NB4 (cell line): ENCODE measurements at regions not wholly inside any gene's neighbourhood (a gene's known extent, or its start where the extent isn't known, plus 50 kb on each side); places are given as distances from the start of the nearest gene placed in this dataset.

Experiments
- MYC ChIP-seq: IDR thresholded peaks from 2 replicates; pipeline ENCODE4 v1.6.1; 2011; ENCODE audit warnings: low read depth, low read length
- POLR2A ChIP-seq: IDR thresholded peaks from 2 replicates; pipeline ENCODE4 v1.6.1; 2011; ENCODE audit warnings: mild to moderate bottlenecking; ENCODE audit not compliant: insufficient read length; ENCODE audit errors: extremely low read depth
- TF ChIP-seq, protein P1 (sequence below): IDR thresholded peaks from one replicate; pipeline ENCODE4 v1.5.1; 2012; ENCODE audit warnings: low read depth, low read length

GRCh38 chr13:97695684-97696083 lies 257.8 kb upstream of the IPO5 start:
- TF ChIP-seq POLR2A, result no peak
- TF ChIP-seq, protein P1, sequence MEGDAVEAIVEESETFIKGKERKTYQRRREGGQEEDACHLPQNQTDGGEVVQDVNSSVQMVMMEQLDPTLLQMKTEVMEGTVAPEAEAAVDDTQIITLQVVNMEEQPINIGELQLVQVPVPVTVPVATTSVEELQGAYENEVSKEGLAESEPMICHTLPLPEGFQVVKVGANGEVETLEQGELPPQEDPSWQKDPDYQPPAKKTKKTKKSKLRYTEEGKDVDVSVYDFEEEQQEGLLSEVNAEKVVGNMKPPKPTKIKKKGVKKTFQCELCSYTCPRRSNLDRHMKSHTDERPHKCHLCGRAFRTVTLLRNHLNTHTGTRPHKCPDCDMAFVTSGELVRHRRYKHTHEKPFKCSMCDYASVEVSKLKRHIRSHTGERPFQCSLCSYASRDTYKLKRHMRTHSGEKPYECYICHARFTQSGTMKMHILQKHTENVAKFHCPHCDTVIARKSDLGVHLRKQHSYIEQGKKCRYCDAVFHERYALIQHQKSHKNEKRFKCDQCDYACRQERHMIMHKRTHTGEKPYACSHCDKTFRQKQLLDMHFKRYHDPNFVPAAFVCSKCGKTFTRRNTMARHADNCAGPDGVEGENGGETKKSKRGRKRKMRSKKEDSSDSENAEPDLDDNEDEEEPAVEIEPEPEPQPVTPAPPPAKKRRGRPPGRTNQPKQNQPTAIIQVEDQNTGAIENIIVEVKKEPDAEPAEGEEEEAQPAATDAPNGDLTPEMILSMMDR, result no peak
- TF ChIP-seq MYC, result no peak
